NCI-H2107 treated with DMSO at 0.1 percent for 48 hours (cell line): ENCODE measurements at regions not wholly inside any gene's neighbourhood (a gene's known extent, or its start where the extent isn't known, plus 50 kb on each side); places are given as distances from the start of the nearest gene placed in this dataset.
"Not testable (repeated sequence)": the region's sequence is repeated elsewhere in the genome, so short reads cannot be mapped to it uniquely, and the experiment has no call there.

Source experiments
- DNase-seq: peaks from one replicate; lab custom pipeline; 2025; ENCODE audit not compliant: unreplicated experiment; lab: John Stamatoyannopoulos, UW

DNA sequence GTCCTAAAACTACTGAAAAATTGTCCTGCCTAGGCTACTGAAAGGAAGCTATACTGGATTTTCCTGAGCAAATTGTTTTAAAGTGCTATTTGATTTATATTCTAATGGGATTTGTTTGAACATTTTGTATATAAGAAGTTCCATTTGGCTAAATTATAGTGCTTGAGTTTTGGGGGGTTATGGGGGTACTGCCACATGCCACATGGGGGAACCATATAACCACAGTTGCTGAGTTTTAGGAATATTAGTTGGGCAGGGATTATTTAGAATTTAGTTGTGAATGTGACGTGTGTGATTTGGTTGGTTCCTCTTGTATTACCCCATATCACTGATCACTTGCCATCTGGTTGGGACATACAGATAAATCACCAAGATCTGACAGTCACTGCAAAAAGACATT, 224.5 kb upstream of the TAPT1 start:
- DNase-seq: no peak

DNA sequence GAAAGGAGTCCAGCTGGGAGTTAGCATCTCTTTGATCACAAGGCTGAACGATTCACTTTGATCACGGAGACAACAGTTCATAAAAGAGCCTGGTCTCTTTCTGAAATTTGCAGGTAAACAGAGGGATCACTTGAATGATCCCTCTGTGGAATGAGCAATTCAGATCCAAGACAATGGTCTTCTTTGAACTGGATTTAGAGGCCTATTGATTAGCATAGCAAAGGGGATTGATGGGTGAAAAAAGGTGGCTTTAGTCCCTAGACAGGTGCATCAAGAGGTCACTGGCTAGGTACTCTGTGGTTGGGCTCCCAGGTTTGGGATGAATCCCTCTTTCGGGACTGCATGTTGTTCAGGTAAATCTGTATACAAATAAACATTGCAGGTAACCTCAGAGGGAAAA, 223.8 kb upstream of the TAPT1 start:
- no peak for DNase-seq

DNA sequence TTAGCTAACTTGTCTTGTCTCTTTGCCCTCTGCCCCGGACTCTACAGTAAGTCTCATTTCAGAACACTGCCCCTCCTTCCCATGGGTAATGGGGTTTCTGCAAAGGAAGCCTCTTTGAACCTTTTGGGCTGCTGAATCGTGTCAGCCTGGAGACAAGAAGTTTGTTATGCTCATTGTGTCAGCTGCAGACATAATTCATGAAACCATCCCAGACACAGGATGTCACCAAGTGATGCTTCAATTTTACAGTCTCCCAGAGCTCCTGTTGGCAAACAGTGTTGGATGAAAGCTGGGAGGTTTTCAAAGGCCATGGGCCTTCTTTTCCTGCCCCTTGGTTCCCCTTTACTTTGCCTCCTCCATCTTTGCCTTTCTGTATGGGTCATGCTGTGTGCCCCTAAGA, 223.1 kb upstream of the TAPT1 start:
- no peak for DNase-seq

DNA sequence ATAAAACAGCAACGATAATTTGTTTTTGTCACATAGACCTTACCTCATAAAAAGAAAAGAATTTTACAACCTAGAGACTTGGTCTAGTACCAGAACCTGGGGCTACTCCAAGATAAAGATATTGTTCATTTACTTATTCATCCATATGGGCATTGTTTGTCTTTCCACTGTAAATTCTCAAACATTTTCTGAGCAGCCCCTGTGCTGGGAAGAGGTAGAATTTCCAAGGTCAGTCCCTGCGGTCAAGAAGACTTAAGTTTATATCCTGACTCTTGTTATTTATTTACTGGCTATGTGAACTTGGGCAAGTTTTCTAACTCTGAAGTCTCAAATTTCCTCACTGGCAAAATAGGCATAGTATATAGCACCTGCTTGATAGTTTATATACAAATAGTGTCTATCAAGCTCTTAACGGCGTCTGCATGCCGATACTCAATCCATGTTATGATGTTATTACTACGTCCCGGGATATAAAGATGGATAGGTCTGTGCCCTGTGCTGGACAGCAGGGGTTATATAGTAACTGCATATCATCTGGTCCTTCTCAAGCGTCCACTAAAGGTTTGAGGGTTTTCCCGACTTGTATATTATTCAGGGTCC, 222.1 kb upstream of the TAPT1 start:
- no peak for DNase-seq

DNA sequence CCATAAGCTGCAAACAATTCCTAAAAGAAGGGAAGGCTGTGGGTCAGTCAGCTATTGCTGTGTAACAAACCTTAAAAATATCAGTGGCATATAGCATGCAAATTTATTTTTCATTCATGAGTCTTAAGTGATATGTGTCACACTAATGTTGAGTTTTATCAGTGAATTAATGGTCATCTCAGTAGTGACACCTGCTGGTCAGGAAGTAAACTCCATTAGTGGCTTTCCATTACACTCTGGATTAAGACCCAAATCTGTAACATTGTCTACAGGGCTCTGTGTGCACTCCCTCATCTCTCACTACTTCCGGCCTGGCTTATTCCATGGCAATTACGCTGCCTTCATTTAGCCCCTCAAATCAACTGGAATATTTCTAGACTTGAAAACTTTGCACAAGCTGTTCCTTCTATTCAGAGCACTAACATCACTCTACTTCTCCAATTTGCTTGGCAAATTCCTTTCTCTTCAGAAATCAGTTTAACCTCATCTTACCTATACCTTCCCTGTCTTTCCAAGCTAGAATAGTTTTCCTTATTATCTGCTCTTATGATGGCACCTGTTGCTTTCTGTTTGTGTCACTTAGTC, 217.3 kb upstream of the TAPT1 start:
- no peak for DNase-seq

DNA sequence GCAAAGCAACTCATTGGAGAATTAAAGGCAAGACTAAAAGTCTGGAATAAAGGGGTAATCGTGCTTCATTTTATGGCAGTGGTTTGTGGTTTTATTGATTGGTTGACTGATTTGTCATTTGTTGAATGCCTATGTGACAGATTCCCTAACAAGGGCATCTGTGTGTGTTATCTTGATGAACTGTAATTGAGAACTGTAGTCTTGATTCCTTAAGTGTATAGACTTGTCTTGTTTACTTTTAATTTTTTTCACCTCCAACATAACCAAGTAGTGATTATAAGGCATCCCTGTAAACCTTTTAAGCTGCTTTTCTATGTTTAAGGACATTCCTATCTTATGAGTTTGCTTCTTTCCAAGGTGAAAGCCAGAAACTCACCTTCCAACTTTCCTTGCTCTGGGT, 216.0 kb upstream of the TAPT1 start:
- DNase-seq: no peak

DNA sequence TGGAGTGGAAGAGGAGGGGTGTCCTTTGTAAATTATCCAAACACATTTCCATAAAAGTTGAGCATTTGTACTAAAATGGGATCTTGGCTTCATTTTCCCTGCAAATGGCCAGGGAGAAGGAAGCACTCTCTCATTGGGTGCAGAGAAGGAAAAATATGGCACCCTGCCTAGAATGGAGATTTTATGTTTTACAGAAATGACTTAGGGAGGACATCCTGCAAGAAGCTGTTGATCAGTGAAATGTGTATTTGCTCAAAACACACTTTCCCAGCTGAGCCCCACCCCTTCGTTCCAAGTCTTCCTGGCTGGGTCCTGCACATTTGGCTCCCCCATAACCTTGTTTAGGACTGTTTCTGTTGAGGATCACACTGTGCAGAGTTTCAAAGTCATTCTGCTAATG, 213.5 kb upstream of the TAPT1 start:
- no peak for DNase-seq

DNA sequence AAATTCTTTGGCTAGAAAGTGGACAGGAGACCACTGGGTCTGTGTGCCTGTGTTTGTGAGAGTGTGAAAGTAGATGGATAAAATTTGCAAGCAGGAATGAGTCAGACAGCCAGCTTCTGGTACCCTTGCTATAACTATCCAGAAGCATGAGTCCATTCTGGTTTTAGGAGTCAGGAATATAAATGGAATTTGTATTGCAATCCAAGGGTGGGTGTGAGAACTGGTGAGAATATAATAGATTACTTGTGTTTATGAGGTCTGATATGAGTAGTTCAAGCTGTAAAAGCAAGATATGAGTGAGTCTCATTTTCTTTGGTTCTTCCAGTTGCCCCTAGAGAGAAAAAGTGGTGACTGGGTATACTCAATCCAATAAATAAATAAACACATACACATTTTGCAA, 212.7 kb upstream of the TAPT1 start:
- DNase-seq: no peak

DNA sequence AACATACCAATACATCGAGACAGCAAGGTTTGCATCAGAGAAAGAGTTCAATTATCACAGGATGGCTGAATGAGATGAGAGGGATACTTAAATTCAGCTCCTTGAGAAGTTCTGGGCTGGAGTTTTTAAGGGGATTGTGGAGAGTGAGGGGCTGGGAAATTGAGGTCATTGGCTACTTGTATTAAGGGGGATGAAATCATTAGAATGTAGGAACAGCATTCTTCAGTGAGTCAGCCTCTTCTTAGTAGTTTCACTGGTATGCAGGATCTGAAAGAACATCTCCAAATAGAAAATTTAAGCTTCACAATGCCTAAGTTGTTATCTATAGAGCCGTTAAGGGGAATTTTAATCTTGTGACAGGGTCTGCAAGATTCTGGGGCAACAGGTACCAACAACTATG, 211.6 kb upstream of the TAPT1 start:
- DNase-seq: no peak

DNA sequence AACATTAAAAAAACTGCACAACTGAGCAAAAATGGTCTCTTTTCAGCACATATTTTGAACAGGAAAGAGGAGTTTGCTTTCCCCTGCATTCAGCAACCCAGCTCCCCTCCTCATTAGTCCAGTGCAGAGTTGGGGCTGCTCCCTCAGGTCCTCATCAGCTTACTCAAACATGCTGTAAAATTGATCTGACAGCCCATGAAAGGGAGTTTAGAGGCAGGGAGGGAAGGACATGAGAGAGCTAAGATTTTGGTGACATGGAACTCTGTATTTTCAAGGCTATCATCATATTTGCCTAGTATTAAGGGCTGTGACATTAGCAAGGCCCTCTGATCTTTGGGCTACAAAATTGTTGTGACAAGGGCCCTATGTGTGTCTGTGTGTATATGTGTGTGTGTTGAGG, 205.6 kb upstream of the TAPT1 start:
- DNase-seq: no peak

DNA sequence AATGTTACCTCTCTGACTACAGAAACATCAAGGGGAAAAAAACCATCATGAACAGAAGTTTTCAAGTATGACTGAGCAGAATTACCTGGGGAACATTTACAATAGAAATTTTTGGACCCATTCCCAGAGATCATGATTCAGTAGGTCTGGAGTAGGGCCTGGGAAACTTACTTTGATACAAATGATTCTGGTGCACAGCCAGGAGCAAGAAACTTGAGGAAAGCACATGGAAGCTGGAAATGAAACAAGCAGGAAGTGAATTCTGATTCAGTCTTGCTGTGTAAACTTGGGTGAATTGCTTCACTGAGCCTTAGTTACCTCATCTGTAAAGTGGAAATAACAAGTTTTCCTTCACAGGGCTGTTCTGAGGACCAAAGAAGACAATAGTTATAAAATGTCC, 192.5 kb upstream of the TAPT1 start:
- DNase-seq: no peak

DNA sequence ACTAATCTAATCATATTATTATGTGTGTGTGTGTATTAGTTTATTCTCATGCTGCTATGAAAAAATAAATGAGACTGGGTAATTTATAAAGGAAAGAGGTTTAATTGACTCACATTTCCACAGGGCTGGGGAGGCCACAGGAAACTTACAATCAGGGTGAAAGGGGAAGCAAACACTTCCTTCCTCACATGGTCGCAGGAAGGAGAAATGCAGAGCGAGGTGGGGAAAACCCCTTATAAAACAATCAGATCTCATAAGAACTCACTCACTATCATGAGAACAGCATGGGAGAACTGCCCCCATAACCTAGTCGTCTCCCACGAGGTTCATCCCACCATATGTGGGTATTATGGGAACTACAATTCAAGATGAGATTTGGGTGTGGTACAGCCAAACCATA, 190.9 kb upstream of the TAPT1 start:
- no peak for DNase-seq

DNA sequence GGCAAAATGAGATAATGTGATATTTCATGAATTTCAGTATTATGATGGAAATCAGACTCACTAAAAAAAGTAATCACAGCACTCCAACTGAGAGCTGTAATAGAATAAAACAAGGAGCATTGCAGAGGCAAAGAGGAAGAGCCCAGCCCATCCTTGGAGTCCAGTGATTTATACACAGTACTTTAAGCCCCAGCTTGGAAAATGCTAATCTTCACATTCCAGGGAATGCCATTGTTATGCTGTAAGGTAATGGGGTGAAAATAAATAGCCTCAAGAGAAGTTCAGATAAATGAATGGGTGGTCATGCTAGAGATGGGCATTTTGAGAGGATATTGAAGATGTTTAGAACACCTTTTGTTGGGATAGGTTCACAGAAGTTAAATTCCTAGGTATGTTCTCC, 190.3 kb upstream of the TAPT1 start:
- DNase-seq: no peak

DNA sequence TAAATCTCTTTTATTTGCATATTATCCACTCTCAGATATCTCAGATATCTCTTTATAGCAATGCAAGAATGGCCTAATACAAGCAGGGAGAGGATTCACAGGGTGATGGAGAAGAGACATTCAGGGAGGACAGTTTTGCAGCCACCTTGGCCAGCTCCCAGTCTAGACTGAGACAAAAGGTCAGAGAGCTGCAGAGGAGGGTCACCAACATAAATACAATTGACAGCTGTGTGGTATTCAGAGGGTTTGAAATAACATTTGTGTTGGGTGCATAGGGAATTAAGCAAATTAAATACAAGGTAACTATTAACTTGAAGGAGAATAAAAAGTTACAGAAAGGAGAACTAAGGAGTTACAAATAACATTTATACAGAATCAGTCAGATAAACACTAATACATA, 189.5 kb upstream of the TAPT1 start:
- no peak for DNase-seq

DNA sequence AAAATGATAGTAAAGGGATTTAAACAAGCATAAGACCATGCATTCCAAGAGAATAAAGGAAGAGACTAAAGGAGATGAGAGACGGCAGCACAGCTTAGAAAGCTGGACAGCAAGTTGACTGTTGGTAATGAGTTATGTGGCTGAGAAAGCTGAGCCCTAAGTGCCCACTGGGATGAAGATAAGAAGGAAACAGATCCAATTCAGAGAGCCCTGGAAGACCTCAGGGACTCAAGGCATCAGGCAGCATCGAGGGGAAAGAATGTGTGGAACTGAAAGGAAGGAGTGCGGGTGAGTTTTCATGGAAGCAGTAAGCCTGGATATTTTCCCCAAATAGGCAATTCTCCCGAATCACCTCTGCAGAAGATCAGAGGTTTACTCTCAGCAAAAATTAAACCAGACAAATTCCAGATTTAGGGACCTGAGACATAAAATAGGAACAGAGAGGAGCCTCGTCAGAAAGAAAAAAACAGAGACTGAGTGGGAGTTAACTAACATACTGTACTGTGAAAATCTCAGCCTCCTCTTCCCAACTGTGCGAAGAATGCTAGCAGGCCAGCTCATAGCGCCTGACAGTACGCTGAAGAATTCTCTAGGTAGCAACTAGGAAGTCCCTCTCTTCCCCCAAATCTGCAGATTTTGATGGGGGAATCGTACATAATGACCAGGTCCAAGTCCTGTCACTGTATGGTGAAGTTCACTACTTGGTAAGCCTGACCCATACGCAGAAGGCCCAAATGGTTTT, 187.7 kb upstream of the TAPT1 start:
- DNase-seq: no peak

DNA sequence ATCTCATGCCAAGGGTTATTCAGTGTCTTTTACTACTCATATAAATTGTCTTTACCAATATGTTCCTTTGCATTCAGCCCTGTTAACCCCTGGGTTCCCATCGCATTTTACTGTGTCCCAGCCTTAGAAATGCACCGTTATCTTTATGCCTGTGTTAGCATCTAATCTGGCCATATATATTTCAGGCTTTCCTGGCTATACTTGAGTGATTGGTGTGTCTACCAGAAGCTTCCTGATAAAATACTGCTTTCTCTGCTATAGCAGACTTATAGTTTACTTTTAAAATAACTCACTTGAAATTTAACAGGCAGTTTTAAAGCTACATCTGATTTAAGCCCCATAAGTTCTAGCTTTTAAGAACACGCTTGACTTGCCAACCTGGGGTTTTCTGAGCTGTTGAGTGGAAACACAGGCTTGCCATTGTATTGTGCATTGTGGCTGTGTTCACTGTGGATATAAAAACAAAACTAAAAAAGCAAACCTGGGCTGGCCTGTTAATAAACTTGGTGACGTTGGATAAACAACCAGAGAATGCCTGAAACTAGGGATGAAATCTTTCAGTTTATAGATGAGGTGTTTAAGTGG, 185.3 kb upstream of the TAPT1 start:
- DNase-seq: no peak

DNA sequence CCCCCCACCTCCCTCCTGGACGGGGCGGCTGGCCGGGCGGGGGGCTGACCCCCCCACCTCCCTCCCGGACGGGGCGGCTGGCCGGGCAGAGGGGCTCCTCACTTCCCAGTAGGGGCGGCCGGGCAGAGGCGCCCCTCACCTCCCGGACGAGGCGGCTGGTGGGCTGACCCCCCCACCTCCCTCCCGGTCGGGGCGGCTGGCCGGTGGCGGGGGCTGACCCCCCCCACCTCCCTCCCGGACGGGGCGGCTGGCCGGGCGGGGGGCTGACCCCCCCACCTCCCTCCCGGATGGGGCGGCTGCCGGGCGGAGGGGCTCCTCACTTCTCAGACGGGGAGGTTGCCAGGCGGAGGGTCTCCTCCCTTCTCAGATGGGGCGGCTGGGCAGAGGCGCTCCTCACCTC, 166.9 kb upstream of the TAPT1 start:
- not testable (repeated sequence) for DNase-seq

DNA sequence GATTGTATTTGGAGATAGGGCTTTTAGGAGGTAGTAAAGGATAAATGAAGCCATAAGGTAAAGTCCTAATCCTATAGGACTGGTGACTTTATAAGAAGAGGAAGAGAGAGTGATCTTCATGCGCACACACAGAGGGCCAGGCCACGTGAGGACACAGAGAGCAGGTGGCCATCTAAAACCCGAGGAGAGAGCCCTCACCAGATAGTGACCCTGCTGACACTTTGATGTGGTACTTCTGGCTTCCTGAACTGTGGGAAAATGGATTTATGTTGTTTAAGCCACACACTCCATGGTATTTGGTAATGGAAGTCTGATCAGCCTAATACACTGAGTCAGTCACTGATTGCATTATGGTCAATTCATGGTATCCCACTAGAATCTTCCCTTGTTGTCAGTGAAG, 164.9 kb upstream of the TAPT1 start:
- DNase-seq: no peak

DNA sequence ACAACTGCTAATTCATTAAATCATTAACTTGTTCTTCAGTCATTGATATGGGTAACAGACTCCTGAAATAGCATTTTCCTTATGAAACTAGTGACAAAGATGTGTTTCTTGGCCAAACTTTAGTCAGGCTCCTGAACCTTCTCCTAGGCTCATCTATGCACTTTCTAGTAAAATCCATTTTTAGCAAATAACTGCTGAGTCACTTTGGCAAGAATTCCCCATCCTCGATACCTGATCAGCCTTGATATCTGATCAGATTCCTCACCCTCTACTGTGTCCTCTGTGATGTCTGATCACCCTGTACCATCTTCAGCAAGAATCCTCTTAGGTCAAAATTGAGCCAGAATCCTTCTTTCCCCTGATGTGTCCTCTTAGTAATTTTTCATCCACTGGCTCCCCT, 161.2 kb upstream of the TAPT1 start:
- DNase-seq: no peak

DNA sequence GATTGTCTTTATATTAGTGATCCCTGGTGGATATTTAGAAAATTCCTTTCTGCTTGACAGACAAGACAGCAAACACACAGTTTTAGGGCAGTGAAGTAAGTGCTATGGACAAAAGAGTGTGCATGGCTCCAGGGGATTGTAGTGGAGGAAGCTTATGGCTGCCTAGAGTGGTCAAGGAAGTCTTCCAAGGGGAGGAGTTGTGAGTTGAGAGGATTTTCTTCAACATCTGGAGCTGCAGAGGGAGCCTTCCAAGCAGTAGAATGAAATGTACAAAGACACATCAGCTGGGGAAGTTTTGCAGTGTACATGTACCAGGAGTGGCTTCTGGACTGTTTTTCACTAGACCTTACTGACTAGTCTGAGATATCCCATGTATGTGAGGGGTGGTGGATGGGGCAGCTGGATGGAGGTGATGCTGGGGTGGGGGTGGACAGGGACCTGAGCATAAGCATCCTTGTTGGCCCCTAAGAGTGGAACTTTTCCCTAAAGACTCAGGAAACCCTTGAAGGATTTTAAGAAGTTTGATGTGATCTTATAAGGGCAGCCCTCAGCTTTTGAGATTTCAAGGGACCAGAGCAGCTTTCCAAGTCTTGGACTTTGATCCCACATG, 160.5 kb upstream of the TAPT1 start:
- DNase-seq: no peak

DNA sequence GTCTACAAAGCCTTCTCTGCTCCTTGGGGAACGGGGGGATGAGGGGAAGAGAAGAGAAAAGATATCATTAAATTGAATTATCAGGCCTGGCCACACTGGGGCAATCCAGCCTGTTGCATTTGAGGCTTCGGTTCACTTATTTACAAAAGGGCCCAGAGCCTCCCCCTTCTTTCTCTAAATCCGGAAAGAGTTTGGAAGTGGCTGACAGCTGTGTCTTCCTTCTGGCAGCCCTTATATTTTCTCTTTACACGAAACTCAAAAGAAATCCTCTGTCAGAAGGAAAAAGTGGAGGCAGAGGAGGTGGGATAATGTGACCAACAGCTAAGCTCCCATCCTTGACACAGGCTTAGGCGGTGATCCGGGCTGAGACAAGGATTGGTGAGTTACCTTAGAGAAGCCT, 158.3 kb upstream of the TAPT1 start:
- no peak for DNase-seq

DNA sequence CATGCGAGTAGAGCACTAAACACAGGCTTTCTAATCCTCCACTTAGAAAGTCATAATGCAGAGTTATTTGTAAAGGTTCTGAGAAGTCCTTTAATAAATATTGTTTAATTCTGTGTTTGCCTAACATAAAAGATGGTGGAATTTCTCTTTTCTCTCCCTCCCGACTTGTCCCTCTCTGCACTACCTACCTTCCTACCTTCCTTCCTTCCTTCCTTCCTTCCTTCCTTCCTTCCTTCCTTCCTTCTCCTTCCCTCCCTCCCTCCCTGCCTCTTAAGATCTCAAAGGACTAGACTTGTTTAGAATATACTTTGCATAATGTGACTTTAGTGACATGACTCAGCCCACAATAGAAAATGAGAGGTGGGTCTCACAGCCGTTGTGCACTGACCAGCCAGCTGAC, 156.3 kb upstream of the TAPT1 start:
- no peak for DNase-seq
